Gastroesophageal sphincter (tissue), 3 donors: ENCODE measurements at regions not wholly inside any gene's neighbourhood (a gene's known extent, or its start where the extent isn't known, plus 50 kb on each side); places are given as distances from the start of the nearest gene placed in this dataset.

Source experiments
- EP300 ChIP-seq: sonication (generic); formaldehyde crosslinking; IDR thresholded peaks from one replicate; pipeline ENCODE4 v1.6.1; 2017; ENCODE audit warnings: antibody characterized with exemption, mild to moderate bottlenecking
- POLR2A ChIP-seq, 2 donors: fragments of 450-650 bp; IDR thresholded peaks; one replicate each; pipeline ENCODE4 v1.6.1; 2017; ENCODE audit warnings: antibody characterized with exemption in 2 of 2, mild to moderate bottlenecking in 2 of 2, moderate library complexity in 1 of 2
- POLR2AphosphoS5 ChIP-seq: sonication (generic); formaldehyde crosslinking; IDR thresholded peaks from one replicate; pipeline ENCODE4 v1.6.1; 2017; ENCODE audit warnings: antibody characterized with exemption
- TF ChIP-seq, protein P1 (sequence below), 4 experiments: fragments of 200-600 bp in 2 of 4; fragments of 450-650 bp in 2 of 4; sonication (generic) in 1 of 4; IDR thresholded peaks; one replicate each; pipeline ENCODE4 v1.5.1; 2017 to 2019; ENCODE audit warnings: antibody characterized with exemption in 4 of 4, mild to moderate bottlenecking in 2 of 4, moderate library complexity in 2 of 4

- TF ChIP-seq POLR2AphosphoS5, result no peak
- TF ChIP-seq, protein P1, sequence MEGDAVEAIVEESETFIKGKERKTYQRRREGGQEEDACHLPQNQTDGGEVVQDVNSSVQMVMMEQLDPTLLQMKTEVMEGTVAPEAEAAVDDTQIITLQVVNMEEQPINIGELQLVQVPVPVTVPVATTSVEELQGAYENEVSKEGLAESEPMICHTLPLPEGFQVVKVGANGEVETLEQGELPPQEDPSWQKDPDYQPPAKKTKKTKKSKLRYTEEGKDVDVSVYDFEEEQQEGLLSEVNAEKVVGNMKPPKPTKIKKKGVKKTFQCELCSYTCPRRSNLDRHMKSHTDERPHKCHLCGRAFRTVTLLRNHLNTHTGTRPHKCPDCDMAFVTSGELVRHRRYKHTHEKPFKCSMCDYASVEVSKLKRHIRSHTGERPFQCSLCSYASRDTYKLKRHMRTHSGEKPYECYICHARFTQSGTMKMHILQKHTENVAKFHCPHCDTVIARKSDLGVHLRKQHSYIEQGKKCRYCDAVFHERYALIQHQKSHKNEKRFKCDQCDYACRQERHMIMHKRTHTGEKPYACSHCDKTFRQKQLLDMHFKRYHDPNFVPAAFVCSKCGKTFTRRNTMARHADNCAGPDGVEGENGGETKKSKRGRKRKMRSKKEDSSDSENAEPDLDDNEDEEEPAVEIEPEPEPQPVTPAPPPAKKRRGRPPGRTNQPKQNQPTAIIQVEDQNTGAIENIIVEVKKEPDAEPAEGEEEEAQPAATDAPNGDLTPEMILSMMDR (IDR thresholded peaks at IDR 0.05), result no peak
- TF ChIP-seq POLR2A (IDR thresholded peaks at IDR 0.05), result no peak
- no peak for TF ChIP-seq EP300
These were observed 101.0 kb upstream of the FLRT2 start for GRCh38 chr14:85428926-85429325.
